OCI-LY7 (cell line): ENCODE measurements at regions not wholly inside any gene's neighbourhood (a gene's known extent, or its start where the extent isn't known, plus 50 kb on each side); places are given as distances from the start of the nearest gene placed in this dataset.

Source experiments
- BruUV-seq: library from RNA; stranded (reverse); fragments of 400-500 nt; replicated peaks from 2 replicates; lab custom pipeline; 2021; lab: Mats Ljungman, UMichigan
- CTCF ChIA-PET: fragments of 300-600 bp; sonication (Branson Sonifier 250); formaldehyde crosslinking; loops from one replicate; lab custom pipeline; 2022; ENCODE audit warnings: antibody characterized with exemption; ENCODE audit not compliant: unreplicated experiment; lab: Charles Lee
- POLR2A ChIA-PET: fragments of 300-600 bp; sonication (Branson Sonifier 250); formaldehyde crosslinking; loops from one replicate; lab custom pipeline; 2022; ENCODE audit warnings: antibody characterized with exemption; lab: Charles Lee
- DNase-seq: peaks from one replicate; pipeline ENCODE4 v3.0.0-alpha.2; 2015; ENCODE audit warnings: low spot score
- H2AFZ ChIP-seq: fragments of 200-600 bp; sonication (generic), shearing (Covaris generic); 2 replicates; pipeline ENCODE4 v1.6.1; 2014; ENCODE audit warnings: mild to moderate bottlenecking, antibody characterized with exemption, low read length, moderate library complexity
- H3K27ac ChIP-seq: fragments of 200-600 bp; sonication (generic); 2 replicates; pipeline ENCODE4 v1.5.1; 2014; ENCODE audit warnings: mixed run types, low read depth, mild to moderate bottlenecking, moderate library complexity, low read length, inconsistent platforms; ENCODE audit not compliant: poor library complexity, severe bottlenecking
- H3K36me3 ChIP-seq: fragments of 200-600 bp; sonication (generic); 2 replicates; pipeline ENCODE4 v1.6.1; 2014; ENCODE audit warnings: mild to moderate bottlenecking, antibody characterized with exemption, low read length, moderate library complexity, mixed read lengths; ENCODE audit not compliant: insufficient read depth
- H3K4me1 ChIP-seq: fragments of 200-600 bp; sonication (generic); 2 replicates; pipeline ENCODE4 v1.5.1; 2014; ENCODE audit warnings: mild to moderate bottlenecking, low read length; ENCODE audit not compliant: insufficient read depth, poor library complexity, severe bottlenecking
- H3K4me2 ChIP-seq: fragments of 200-600 bp; sonication (generic); 2 replicates; pipeline ENCODE4 v1.6.1; 2014; ENCODE audit warnings: mild to moderate bottlenecking, low read length
- H3K4me3 ChIP-seq: fragments of 200-600 bp; sonication (generic); 2 replicates; pipeline ENCODE4 v1.5.1; 2014; ENCODE audit warnings: mild to moderate bottlenecking, low read depth, low read length; ENCODE audit not compliant: poor library complexity, severe bottlenecking
- H3K79me2 ChIP-seq: fragments of 200-600 bp; sonication (generic); 2 replicates; pipeline ENCODE4 v1.6.1; 2016; ENCODE audit warnings: low read depth, mild to moderate bottlenecking, low read length, moderate library complexity, mixed read lengths; ENCODE audit not compliant: insufficient read depth
- H3K9me2 ChIP-seq: fragments of 200-600 bp; sonication (generic); 2 replicates; pipeline ENCODE4 v1.6.1; 2016; ENCODE audit warnings: mild to moderate bottlenecking, low read length, mixed read lengths; ENCODE audit not compliant: insufficient read depth
- H3K9me3 ChIP-seq: fragments of 200-600 bp; sonication (generic); 2 replicates; pipeline ENCODE4 v1.6.1; 2014; ENCODE audit warnings: mild to moderate bottlenecking, mixed run types, low read length, mixed read lengths
- H4K20me1 ChIP-seq: fragments of 200-600 bp; sonication (generic); 2 replicates; pipeline ENCODE4 v1.6.1; 2014; ENCODE audit warnings: mild to moderate bottlenecking, antibody characterized with exemption, low read length, moderate library complexity, mixed read lengths; ENCODE audit not compliant: insufficient read depth
- CTCF ChIP-seq: fragments of 200-600 bp; sonication (generic); conservative IDR thresholded peaks from 2 replicates; pipeline ENCODE4 v1.5.1; 2014; ENCODE audit warnings: mild to moderate bottlenecking, antibody characterized with exemption, low read length, moderate library complexity, mixed read lengths
- EZH2phosphoT487 ChIP-seq: fragments of 200-600 bp; sonication (generic); IDR thresholded peaks from 2 replicates; pipeline ENCODE4 v1.6.1; 2018; ENCODE audit warnings: low read depth, borderline replicate concordance, mild to moderate bottlenecking, mixed run types, antibody characterized with exemption, low read length, moderate library complexity, mixed read lengths
- intact Hi-C: fragments of 100-400 bp; cut with micrococcal nuclease; formaldehyde crosslinking; loops from one replicate; pipeline ENCODE4 v1.10.0; 2022; ENCODE audit not compliant: unreplicated experiment

- H3K4me1 ChIP-seq, result no peaks in the 10 kb centered on the region
- no peak for DNase-seq
- H3K4me2 ChIP-seq, result no peak overlapping the region
- intact Hi-C loops, result no loop called here
- H3K9me2 ChIP-seq, result no peaks in the 10 kb centered on the region
- BruUV-seq, result no TSS peak
- TF ChIP-seq EZH2phosphoT487 (no peak), CTCF (no peak)
- no peaks in the 10 kb centered on the region for H3K36me3 ChIP-seq
- no peak overlapping the region for H3K4me3 ChIP-seq
- H2AFZ ChIP-seq, result no peak overlapping the region
- ChIA-PET CTCF (no interaction called here), POLR2A (no interaction called here)
- no peak overlapping the region for H3K27ac ChIP-seq
- no peaks in the 10 kb centered on the region for H4K20me1 ChIP-seq
- no peaks in the 10 kb centered on the region for H3K9me3 ChIP-seq
- no peaks in the 10 kb centered on the region for H3K79me2 ChIP-seq
Measured at GRCh38 chr13:68345963-68346531, 1115.9 kb upstream of the PCDH9 start.

GRCh38 chr13:68323124-68323523 lies 1093.0 kb upstream of the PCDH9 start:
- TF ChIP-seq EZH2phosphoT487 (no peak), CTCF (no peak)
- Histone ChIP-seq H3K4me1 (no peaks in the 10 kb centered on the region), H2AFZ (no peak overlapping the region), H3K4me2 (no peak overlapping the region), H3K4me3 (no peak overlapping the region), H4K20me1 (no peaks in the 10 kb centered on the region), H3K79me2 (no peaks in the 10 kb centered on the region), H3K36me3 (no peaks in the 10 kb centered on the region), H3K9me3 (no peaks in the 10 kb centered on the region), H3K27ac (no peak overlapping the region), H3K9me2 (no peaks in the 10 kb centered on the region)
- intact Hi-C loops, result no loop called here
- ChIA-PET POLR2A (no interaction called here), CTCF (no interaction called here)
- BruUV-seq, result no TSS peak
- DNase-seq, result no peak

- intact Hi-C loops, result no loop called here
- Histone ChIP-seq H3K4me3 (no peak overlapping the region), H3K4me2 (no peak overlapping the region), H3K9me3 (no peaks in the 10 kb centered on the region), H3K36me3 (no peaks in the 10 kb centered on the region), H3K79me2 (no peaks in the 10 kb centered on the region), H4K20me1 (no peaks in the 10 kb centered on the region), H3K4me1 (no peaks in the 10 kb centered on the region), H3K9me2 (no peaks in the 10 kb centered on the region), H3K27ac (no peak overlapping the region), H2AFZ (no peak overlapping the region)
- BruUV-seq, result no TSS peak
- no peak for DNase-seq
- TF ChIP-seq EZH2phosphoT487 (no peak), CTCF (no peak)
- ChIA-PET POLR2A (interaction anchor here (0.6 to 0.7 kb wide), 2 partner anchors 508 to 913 kb away, joined by 3 to 4 read pairs; no protein-coding TSS in a partner anchor), CTCF (no interaction called here)
Measured at GRCh38 chr13:68319384-68319783, 1089.2 kb upstream of the PCDH9 start.
